Thoracic aorta (tissue), 2 donors: ENCODE measurements at regions not wholly inside any gene's neighbourhood (a gene's known extent, or its start where the extent isn't known, plus 50 kb on each side); places are given as distances from the start of the nearest gene placed in this dataset.
"Not testable (repeated sequence)": the region's sequence is repeated elsewhere in the genome, so short reads cannot be mapped to it uniquely, and the experiment has no call there.

Experiments
- ATAC-seq: fragments of 150-250 bp; one replicate; pipeline ENCODE4 v1.8.0; 2017; ENCODE audit warnings: low read depth; ENCODE audit not compliant: insufficient number of reproducible peaks, low FRiP score
- DNase-seq: peaks from one replicate; pipeline ENCODE4 v3.0.0-alpha.2; 2020; ENCODE audit warnings: low spot score
- H3K27ac ChIP-seq, 2 donors: fragments of 200-600 bp; sonication (generic); 1 replicate in 1 of 2; 2 replicates in 1 of 2; pipeline ENCODE4 v1.5.1; 2016; ENCODE audit warnings: mild to moderate bottlenecking in 2 of 2, moderate library complexity in 2 of 2
- H3K27me3 ChIP-seq: fragments of 200-600 bp; sonication (generic); replicated peaks from 2 replicates; pipeline ENCODE4 v1.6.0; 2016; ENCODE audit warnings: mild to moderate bottlenecking; ENCODE audit not compliant: insufficient read depth
- H3K36me3 ChIP-seq: fragments of 200-600 bp; sonication (generic); one replicate; pipeline ENCODE4 v1.5.1; 2016
- H3K4me1 ChIP-seq, 2 donors: fragments of 200-600 bp; sonication (generic); 1 replicate in 1 of 2; 2 replicates in 1 of 2; pipeline versions ENCODE4 v1.5.1 to v1.6.0; 2016; ENCODE audit warnings: low read depth in 2 of 2, mild to moderate bottlenecking in 1 of 2; ENCODE audit not compliant: control insufficient read depth in 1 of 2
- H3K4me3 ChIP-seq: fragments of 200-600 bp; sonication (generic); 2 replicates; pipeline ENCODE4 v1.5.1; 2016; ENCODE audit warnings: mild to moderate bottlenecking
- H3K9me3 ChIP-seq: fragments of 200-600 bp; sonication (generic); 2 replicates; pipeline ENCODE4 v1.5.1; 2016

DNA sequence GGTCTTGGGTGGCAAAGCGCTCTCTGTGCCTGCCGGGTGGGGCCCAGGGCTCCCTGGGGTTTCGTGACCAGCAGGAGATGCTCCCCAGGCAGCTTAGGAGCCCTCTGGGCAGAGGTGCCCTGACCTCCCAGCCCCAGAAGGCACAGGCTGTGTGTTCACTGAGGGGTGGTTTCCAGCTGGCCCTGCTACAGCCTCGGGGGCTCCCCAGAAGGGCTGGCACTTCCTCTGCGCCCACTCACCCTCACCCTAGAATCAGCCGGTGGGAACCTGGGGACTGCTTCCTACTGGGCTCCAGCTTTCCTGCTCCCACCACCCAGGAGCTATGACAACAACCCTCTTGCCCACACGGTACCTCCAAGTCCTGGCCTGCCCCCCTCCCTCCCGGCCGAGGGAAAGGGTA, 4363.2 kb upstream of the TPTE start:
- not testable (repeated sequence) for ATAC-seq, H3K4me1 ChIP-seq, H3K27ac ChIP-seq, H3K27me3 ChIP-seq, H3K36me3 ChIP-seq, DNase-seq, H3K9me3 ChIP-seq, H3K4me3 ChIP-seq
